ENCODE measurements at regions not wholly inside any gene's neighbourhood (a gene's known extent, or its start where the extent isn't known, plus 50 kb on each side); places are given as distances from the start of the nearest gene placed in this dataset.

DNA sequence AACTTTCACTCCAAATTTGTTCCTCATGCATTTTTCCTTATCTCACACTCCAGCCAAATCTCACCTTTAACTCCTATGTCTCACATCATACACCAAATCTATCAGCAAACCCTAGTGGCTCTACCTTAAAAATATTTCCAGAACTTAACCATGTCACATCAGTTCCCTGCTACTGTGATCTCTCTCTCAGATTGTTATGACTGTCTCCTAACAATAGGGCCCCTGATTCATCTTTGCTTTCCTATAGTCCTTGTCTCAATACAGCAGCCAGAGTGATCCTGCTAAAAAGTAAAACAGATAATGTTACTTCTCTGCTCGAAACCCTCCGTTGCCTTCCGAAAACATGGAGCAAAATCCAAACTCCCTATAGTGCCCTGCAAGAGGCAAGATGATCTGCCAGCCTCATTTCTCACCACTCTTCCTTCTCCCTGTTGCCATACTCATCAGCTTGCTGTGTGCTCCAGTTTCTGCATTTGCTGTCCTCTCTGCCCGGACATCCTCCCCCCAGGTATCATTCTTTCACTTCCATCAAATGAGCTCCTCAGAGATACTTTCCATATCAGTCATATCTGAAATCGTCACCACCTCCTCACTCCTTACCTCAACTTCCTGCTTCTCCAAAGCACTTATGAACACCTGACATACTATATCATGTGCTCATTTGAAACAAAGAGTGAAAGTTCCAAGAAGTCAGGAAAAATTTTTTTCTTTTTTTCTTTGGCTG, 293.4 kb upstream of the NR3C2 start:
- Mint-ChIP-seq H3K36me3 (ENCODE audit: low read depth, unreplicated experiment) (no peaks in the 10 kb centered on the region), H3K4me3 (ENCODE audit: unreplicated experiment) (no peak overlapping the region), H3K27ac (ENCODE audit: unreplicated experiment) (no peak overlapping the region), H3K4me1 (ENCODE audit: unreplicated experiment) (no peaks in the 10 kb centered on the region), H3K9me3 (ENCODE audit: unreplicated experiment) (no peaks in the 10 kb centered on the region), H3K27me3 (ENCODE audit: unreplicated experiment) (no peaks in the 10 kb centered on the region)
- TF ChIP-seq, protein P1, sequence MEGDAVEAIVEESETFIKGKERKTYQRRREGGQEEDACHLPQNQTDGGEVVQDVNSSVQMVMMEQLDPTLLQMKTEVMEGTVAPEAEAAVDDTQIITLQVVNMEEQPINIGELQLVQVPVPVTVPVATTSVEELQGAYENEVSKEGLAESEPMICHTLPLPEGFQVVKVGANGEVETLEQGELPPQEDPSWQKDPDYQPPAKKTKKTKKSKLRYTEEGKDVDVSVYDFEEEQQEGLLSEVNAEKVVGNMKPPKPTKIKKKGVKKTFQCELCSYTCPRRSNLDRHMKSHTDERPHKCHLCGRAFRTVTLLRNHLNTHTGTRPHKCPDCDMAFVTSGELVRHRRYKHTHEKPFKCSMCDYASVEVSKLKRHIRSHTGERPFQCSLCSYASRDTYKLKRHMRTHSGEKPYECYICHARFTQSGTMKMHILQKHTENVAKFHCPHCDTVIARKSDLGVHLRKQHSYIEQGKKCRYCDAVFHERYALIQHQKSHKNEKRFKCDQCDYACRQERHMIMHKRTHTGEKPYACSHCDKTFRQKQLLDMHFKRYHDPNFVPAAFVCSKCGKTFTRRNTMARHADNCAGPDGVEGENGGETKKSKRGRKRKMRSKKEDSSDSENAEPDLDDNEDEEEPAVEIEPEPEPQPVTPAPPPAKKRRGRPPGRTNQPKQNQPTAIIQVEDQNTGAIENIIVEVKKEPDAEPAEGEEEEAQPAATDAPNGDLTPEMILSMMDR (IDR thresholded peaks at IDR 0.05; ENCODE audit: unreplicated experiment): no peak
- no peak for DNase-seq (ENCODE audit: low spot score)

DNA sequence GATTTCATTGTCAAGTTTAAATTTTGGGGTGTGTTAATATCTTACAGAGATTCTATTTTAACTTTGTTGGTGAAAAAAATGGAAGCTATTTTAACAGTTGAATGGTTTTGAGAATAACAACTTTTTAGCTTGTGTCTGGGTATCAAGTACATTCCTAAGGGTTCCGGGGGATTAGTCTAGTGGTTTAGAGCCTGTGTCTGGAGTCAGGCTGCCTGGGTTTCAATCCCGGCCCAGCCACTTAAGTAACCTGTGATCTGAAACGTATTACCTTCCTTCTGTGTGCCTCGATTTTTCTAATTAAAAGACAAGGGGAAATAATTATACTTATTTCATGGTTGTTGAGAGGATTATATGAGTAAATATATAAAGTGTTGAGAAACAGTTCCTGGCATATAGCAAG, 288.6 kb upstream of the NR3C2 start:
- Mint-ChIP-seq H3K36me3 (ENCODE audit: low read depth, unreplicated experiment) (no peaks in the 10 kb centered on the region), H3K27ac (ENCODE audit: unreplicated experiment) (no peak overlapping the region), H3K9me3 (ENCODE audit: unreplicated experiment) (no peaks in the 10 kb centered on the region), H3K4me3 (ENCODE audit: unreplicated experiment) (no peak overlapping the region), H3K27me3 (ENCODE audit: unreplicated experiment) (no peaks in the 10 kb centered on the region), H3K4me1 (ENCODE audit: unreplicated experiment) (no peaks in the 10 kb centered on the region)
- no peak for DNase-seq (ENCODE audit: low spot score)
- TF ChIP-seq, protein P1 (IDR thresholded peaks at IDR 0.05; ENCODE audit: unreplicated experiment): no peak

DNA sequence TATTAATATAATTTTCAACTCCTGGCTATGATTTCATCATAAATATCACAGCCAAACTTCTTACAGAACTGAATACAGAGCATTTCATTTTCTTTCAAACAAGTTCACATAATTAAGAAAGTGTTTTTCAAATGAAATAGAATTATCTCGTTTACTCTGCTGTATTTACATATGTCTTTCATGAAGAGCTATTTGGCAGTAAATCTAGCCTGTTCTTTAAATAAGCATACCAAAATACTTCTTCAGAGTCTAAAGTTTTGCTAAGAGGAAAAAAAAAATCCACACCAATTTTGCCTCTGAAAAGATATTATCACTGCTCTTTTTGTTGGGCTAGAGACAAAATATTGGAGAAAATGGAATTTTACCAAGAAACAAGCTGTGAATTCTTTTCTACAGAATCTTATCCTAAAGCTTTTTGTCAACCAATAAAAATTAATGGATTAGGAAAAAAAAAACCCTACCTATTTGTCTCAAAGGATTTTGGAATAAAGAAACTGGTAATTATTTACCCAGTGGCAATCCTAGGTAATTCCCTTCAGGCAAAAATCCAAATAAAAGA, 287.9 kb upstream of the NR3C2 start:
- H3K27ac Mint-ChIP-seq (ENCODE audit: unreplicated experiment): no peak overlapping the region
- H3K4me1 Mint-ChIP-seq (ENCODE audit: unreplicated experiment): no peaks in the 10 kb centered on the region
- TF ChIP-seq, protein P1 (IDR thresholded peaks at IDR 0.05; ENCODE audit: unreplicated experiment): no peak
- H3K9me3 Mint-ChIP-seq (ENCODE audit: unreplicated experiment): no peaks in the 10 kb centered on the region
- DNase-seq (ENCODE audit: low spot score): no peak
- H3K27me3 Mint-ChIP-seq (ENCODE audit: unreplicated experiment): no peaks in the 10 kb centered on the region
- no peaks in the 10 kb centered on the region for H3K36me3 Mint-ChIP-seq (ENCODE audit: low read depth, unreplicated experiment)
- H3K4me3 Mint-ChIP-seq (ENCODE audit: unreplicated experiment): no peak overlapping the region

DNA sequence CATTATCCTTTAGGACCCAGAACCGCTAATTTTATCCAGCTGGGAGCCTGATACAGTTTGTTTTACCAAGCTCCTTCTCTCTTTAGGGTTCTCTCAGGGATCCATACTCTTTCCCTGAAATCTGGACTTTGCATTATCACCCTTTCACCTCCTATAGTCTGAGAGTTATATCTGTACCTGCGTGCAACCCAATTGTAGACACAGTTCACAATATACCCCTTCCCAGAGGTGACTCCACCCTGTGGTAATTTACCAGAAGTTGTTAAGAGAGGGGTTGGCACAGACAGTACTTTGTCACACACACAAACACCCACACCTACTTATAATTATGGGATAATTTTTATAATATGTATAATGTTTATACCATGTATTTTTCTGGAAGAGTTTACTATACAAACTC, 275.8 kb upstream of the NR3C2 start:
- Mint-ChIP-seq H3K9me3 (ENCODE audit: unreplicated experiment) (no peaks in the 10 kb centered on the region), H3K4me1 (ENCODE audit: unreplicated experiment) (peaks cover 6% of the 10 kb centered on the region), H3K27me3 (ENCODE audit: unreplicated experiment) (no peaks in the 10 kb centered on the region), H3K36me3 (ENCODE audit: low read depth, unreplicated experiment) (no peaks in the 10 kb centered on the region), H3K27ac (ENCODE audit: unreplicated experiment) (no peak overlapping the region), H3K4me3 (ENCODE audit: unreplicated experiment) (no peak overlapping the region)
- TF ChIP-seq, protein P1 (IDR thresholded peaks at IDR 0.05; ENCODE audit: unreplicated experiment): no peak
- DNase-seq (ENCODE audit: low spot score): no peak

DNA sequence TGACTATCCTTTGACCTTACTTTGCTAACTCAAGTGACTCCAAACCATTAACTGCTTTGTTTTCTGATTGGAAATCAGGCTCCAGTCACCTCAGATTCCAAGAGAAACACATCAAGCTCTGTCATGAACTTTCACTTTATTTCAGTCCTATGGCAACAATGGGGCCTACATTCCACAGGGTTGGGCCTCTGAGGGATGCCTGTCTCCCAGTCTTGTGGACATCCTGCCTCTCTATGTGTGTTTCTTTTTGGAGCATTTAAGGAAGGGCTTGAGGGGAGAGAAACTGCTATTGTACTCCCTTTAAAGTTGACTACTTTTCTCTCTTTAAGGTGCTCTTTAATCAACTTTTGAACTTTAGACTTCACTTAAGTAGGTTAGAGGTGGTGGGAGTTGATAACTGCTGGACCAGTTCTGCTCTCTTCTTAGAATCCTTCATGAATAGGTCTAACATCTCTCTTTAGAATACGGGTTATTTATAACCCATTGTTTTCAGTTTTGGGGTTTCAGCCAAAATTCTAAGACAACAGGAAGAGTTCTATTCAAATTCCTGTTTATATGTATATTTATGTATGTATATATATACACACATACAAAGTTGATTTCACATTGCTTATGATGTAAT, 274.3 kb upstream of the NR3C2 start:
- Mint-ChIP-seq H3K4me1 (ENCODE audit: unreplicated experiment) (peaks cover 6% of the 10 kb centered on the region), H3K4me3 (ENCODE audit: unreplicated experiment) (no peak overlapping the region), H3K36me3 (ENCODE audit: low read depth, unreplicated experiment) (no peaks in the 10 kb centered on the region), H3K27me3 (ENCODE audit: unreplicated experiment) (no peaks in the 10 kb centered on the region), H3K9me3 (ENCODE audit: unreplicated experiment) (no peaks in the 10 kb centered on the region), H3K27ac (ENCODE audit: unreplicated experiment) (peak overlapping the region; percentile 49)
- TF ChIP-seq, protein P1 (IDR thresholded peaks at IDR 0.05; ENCODE audit: unreplicated experiment): no peak
- peak; percentile 19 for DNase-seq (ENCODE audit: low spot score)

Data from endothelial cell (in vitro differentiated cells).